Esophagus squamous epithelium (tissue), 4 donors: ENCODE measurements at regions not wholly inside any gene's neighbourhood (a gene's known extent, or its start where the extent isn't known, plus 50 kb on each side); places are given as distances from the start of the nearest gene placed in this dataset.

ENCODE experiments used
- CTCF ChIP-seq, 6 experiments: fragments of 450-650 bp in 4 of 6; fragments of 200-600 bp in 2 of 6; sonication (generic) in 2 of 6; IDR thresholded peaks; one replicate each; pipeline ENCODE4 v1.5.1; 2016 to 2019; ENCODE audit warnings: antibody characterized with exemption in 6 of 6, mild to moderate bottlenecking in 4 of 6, moderate library complexity in 4 of 6
- POLR2A ChIP-seq, 4 donors: fragments of 450-650 bp; IDR thresholded peaks; one replicate each; pipeline ENCODE4 v1.6.1; 2017; ENCODE audit warnings: antibody characterized with exemption in 4 of 4, mild to moderate bottlenecking in 4 of 4, moderate library complexity in 3 of 4

- TF ChIP-seq CTCF (IDR thresholded peaks at IDR 0.05): no peak
- TF ChIP-seq POLR2A (IDR thresholded peaks at IDR 0.05): no peak
Observed at GRCh38 chr5:101364469-101364868, 461.4 kb upstream of the ST8SIA4 start.
